Hippocampal formation (tissue), 2 donors: ENCODE measurements at regions not wholly inside any gene's neighbourhood (a gene's known extent, or its start where the extent isn't known, plus 50 kb on each side); places are given as distances from the start of the nearest gene placed in this dataset.

Experiments used
- DNase-seq, 2 donors: peaks; one replicate each; lab custom pipeline; 2025; lab: John Stamatoyannopoulos, UW

DNA sequence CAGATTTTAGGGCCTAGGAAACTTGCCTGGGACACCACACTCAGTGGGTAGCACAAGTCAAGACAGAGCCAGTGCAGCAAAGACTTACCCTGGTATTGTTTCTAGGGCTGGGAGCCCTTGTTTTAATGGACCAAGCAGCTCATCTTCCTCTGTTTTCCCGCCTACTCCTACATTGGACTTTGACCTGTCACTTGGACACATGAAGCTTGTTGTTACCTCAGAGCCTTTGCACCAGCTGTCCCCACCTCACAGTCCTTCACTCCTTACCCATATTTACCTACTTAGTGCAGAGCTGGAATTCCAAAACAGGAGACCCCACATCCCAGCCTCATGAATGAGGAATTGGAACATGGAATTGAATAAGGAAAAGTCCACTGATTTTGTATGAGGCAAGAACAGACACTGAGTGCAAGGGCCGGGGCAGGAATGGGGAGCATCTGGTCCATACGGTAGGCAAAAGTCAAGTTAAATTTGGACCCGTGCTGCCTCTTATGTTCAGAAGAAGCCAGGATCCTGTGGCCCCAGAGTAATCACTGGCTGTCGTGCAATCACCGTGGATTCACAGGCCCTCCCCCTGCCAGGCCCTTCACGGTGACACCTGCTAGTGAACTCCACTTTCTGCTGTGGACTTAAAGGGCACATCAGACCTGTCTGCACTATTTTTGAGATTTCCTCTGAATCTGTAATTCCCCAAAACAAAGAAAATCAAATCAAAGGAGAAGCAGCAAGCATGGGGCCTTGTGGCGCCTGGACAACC is 236.9 kb upstream of the PMEPA1 start:
- DNase-seq = no peak

DNA sequence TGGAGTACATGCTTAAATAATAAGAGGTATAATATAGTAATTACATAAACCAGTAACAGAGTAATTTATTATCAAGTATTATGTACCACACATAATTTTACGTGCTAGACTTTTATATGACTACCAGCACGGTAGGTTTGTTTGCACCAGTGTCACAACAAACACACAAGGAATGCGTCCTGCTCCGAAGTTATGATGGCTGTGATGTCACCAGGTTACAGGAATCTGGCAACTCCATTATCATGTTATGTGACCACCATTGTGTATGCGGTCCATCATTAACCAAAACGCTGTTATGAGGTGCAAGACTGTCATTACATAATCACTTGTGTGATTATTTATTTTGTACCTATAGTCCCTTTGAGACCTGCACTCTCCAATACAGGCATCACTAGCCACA is 235.2 kb upstream of the PMEPA1 start:
- DNase-seq = no peak

GRCh38 chr20:57943950-57944349 is 234.1 kb upstream of the PMEPA1 start:
- DNase-seq = no peak

DNA sequence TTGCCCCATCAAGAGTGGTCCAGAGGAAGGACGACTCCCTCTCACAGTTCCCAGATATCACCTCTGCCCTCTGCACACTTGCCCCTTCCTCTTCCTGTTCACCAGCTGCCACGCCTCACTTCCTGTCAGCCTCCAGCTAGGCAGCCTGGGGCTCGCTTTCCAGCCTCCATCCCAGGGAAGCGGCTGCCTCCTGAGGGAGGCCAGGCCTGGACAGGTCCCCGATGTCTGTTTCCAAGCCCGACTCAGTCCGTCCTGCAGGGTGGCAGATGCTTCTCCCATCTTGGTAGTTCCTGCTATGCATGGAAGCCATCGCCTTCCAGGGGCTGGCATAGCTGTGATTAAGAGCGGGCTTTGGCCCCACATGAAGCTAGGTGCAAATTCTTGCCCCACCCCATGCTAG is 233.5 kb upstream of the PMEPA1 start:
- no peak for DNase-seq

GRCh38 chr20:57941604-57942381 is 232.0 kb upstream of the PMEPA1 start:
- DNase-seq = no peak

GRCh38 chr20:57940868-57941522 is 231.2 kb upstream of the PMEPA1 start:
- no peak for DNase-seq

DNA sequence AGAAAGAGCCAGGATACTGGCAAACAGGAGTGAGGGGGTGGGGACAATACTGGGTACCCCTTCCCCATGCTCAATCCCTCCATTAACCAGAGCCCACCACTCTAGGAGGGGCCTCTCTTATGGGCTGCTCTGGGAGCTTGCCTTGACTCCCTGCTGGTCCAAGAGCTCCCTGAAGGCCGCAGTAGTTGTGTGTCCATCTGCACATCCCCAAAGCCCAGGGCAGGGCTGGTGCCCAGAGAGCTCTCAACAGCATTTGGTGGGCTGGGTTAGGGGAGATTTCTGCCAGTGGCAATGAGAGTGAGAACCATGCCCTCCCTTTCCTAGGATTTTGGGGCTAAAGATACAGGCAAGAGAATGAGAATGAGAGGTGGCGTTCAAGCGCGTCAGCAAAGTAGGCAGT is 230.6 kb upstream of the PMEPA1 start:
- no peak for DNase-seq

DNA sequence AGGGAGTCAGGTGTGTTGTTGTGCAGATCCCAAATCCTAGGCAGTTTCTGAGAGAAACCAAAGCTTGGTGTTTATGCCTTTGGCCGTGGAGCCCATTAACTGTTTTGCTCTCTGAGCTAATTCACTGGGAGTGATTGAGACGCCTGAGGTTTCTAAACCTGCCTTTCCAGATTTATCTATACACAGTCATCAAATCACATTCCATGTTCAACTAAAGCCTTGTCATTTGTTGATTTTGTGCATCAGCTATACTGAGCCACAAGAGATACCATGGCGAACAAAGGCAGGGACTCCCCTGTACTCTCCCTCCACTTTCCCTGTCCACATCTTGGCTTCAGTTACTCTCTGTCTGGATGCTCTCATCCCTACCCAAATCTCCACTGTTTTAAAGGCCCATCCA is 229.7 kb upstream of the PMEPA1 start:
- no peak for DNase-seq

DNA sequence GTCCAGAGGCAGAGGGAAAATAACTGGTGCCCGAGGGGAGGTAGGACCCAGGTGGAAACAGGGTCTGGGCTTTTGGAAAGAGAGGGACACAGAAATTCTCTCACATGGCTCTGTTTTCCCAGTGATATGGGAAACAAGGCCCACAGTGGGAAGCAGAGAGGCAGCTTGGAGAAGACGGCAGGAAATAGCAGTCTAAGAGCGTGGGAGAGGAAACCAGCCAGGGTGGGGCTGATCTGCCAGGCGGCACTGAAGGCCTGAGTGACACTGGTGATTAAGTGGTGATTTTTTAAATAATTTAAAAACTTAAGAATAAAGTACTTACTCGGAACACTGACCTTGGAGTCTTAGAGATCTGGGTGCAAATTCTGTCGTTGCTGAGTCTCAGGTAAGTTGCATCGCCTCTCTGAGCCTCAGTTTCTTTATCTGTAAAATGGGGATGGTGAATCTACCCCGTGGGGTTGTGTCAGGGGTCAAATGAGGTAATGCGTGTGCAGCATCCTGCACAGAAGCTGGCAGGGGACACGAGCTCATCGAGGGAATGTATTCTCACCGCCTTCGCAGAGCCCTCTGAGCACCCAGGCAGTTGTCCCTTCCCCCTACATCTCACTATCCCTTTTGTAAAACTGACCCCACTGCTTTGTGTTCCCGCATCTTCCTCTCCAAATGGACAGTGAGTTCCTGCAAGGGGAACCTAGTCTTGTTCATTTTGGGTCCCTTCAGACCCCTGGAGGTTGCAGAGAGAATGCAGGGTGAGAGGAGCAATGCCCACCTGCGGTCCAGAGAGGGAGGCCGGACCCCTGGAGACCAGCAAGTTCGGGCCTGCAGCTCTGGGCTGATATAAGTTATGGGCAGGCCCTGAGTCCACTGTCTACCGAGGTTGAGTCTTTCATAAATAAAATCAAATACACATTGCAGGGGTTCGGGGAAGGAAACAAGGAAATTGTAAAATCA is 228.6 kb upstream of the PMEPA1 start:
- no peak for DNase-seq

GRCh38 chr20:57936636-57937385 is 227.0 kb upstream of the PMEPA1 start:
- no peak for DNase-seq

DNA sequence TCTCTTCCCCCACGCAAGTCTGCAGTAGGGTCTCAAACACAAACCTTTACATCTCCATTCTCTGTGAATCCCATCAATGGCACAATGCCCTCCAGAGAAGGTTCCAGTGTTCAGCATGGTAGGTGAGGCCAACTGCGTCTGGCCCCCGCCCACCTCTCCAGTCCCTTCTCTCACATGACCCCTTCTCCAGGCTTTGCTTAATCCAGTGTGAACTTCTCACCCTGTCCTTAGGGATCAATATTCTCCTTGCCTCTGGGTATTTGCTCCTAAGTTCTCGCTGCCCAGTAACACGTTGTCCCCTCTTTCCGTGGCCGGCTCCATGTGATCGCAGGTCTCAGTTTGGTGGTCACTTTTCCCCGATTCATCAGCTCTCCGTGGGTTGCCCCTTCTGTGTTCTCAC is 225.1 kb upstream of the PMEPA1 start:
- DNase-seq = no peak

DNA sequence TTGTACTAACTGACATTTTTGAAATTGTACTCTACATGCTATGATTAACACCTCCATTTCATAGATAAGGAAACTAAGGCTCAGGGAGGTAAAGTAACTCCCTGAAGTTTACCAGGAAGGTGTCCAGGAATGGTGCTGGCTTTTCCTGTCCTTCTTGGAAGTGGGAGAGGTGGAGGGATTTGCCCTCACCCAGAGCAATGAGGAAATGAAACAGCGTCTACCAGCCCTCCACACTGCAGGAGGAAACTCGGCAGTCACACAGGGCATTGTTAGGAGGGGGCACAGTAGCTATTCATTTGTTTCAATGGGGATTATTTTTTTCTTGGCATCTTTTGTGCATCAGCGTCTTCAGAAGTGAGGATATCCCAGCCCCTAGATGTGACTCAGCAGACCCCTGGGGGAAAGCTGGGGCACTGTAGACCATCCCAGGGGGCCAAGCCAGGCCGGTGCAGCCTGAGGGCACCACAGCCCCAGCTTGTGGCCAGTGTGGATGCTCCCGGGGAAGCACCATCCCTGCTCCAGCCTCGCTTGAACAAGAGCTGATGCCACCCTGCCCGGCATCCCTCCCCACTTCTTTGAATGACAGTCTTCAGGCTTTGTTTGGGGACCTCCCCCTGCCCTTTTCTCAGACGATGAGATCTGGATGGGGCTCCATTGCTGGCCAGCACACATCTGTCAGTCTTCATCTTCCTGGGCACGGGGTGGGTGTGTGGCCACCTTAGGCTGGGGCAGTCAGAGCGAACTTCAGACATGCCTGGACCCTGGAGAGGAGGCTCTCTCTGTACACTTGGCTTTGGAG is 224.4 kb upstream of the PMEPA1 start:
- DNase-seq = no peak

GRCh38 chr20:57932227-57932864 is 222.5 kb upstream of the PMEPA1 start:
- DNase-seq = no peak

DNA sequence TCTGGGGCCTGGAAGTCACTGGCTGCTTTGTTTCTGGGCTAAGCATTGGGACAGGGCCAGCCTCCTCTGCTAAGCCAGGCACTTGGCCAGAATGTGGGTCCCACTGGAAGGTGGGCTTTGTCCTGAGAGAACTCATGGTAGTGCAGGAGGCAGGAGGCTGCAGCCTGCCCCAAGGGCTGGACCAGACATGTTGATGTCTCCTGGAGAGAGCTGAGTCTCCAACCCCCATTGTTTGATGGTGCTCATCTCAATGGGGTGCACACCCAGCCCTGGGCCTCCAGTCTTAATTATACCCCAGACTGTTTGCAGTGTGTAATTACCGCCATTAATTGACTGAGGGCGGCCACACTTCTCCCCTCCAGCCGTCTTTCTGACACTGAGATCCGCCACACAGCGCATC is 220.5 kb upstream of the PMEPA1 start:
- no peak for DNase-seq

GRCh38 chr20:57928181-57928967 is 218.6 kb upstream of the PMEPA1 start:
- no peak for DNase-seq

GRCh38 chr20:57927376-57927775 is 217.6 kb upstream of the PMEPA1 start:
- no peak for DNase-seq

DNA sequence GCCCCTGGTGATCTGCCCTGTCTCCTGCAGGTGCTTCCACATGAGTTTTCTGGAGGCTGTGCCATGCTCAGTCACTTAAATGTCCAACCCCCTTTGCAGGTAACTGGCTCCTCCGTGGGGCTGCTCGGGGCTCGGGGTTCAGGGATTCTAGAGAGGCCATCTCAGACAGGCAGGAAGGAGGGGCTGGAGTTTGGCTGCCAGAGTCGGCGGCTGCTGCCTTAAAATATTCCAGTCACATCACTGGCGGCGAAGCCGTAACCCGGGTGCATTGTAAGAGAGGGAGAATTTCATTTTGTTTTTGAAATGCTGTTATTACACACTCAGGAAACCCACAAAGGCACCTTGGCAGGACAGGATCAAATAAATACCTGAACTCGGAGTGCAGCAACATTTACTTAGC is 212.9 kb upstream of the PMEPA1 start:
- DNase-seq = no peak

- no peak for DNase-seq
These were observed 212.3 kb upstream of the PMEPA1 start for GRCh38 chr20:57922083-57922482.

- no peak for DNase-seq
These were observed 211.9 kb upstream of the PMEPA1 start for GRCh38 chr20:57921676-57922075.
